Lower leg skin (tissue), 3 donors: ENCODE measurements at regions not wholly inside any gene's neighbourhood (a gene's known extent, or its start where the extent isn't known, plus 50 kb on each side); places are given as distances from the start of the nearest gene placed in this dataset.

ENCODE experiments used
- CTCF ChIP-seq, 3 donors: fragments of 450-650 bp; IDR thresholded peaks; one replicate each; pipeline ENCODE4 v1.5.1; 2016; ENCODE audit warnings: antibody characterized with exemption in 3 of 3, mild to moderate bottlenecking in 3 of 3, moderate library complexity in 2 of 3
- POLR2A ChIP-seq, 2 donors: fragments of 450-650 bp; IDR thresholded peaks; one replicate each; pipeline ENCODE4 v1.6.1; 2016 to 2017; ENCODE audit warnings: antibody characterized with exemption in 2 of 2, mild to moderate bottlenecking in 1 of 2, moderate library complexity in 1 of 2

DNA sequence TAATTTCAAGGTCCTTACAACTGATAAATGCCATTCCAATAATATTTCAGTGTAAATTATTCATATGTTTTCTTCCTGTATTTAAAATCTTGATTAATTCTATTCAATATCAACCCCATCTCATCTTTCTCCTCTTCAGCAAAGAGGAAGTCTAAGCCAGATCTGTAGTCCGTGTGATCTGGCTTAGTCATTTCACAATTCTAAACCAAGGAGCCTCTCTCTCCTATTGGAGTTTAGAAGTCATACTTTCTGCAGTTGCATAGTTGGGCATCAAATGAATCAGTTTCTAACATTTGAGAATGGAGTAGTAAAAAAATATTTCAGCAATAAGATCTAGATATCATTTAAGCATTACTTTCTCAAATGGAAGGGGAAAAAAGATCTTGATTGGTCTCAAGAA, 354.9 kb downstream of the JRKL start:
- TF ChIP-seq CTCF (IDR thresholded peaks at IDR 0.05), result no peak
- no peak for TF ChIP-seq POLR2A (IDR thresholded peaks at IDR 0.05)
